WTC11 (cell line): ENCODE measurements at regions not wholly inside any gene's neighbourhood (a gene's known extent, or its start where the extent isn't known, plus 50 kb on each side); places are given as distances from the start of the nearest gene placed in this dataset.
A peak's percentile ranks its signal among the peaks of the same experiment; 100 is the strongest.

Experiments
- ATAC-seq: fragments of 200-7000 bp; cut with Tn5 transposase; 2 replicates; pipeline ENCODE4 v1.10.0; 2021; ENCODE audit warnings: mild to moderate bottlenecking, moderate library complexity
- CTCF ChIA-PET: fragments of 300-600 bp; sonication (Branson Sonifier 250); formaldehyde crosslinking; loops from one replicate; lab custom pipeline; 2021; ENCODE audit warnings: antibody characterized with exemption; lab: Charles Lee
- POLR2A ChIA-PET: fragments of 350-600 bp; sonication (Branson Sonifier 250); formaldehyde crosslinking; loops from one replicate; lab custom pipeline; 2021; ENCODE audit warnings: antibody characterized with exemption; lab: Charles Lee
- DNase-seq: peaks from one replicate; pipeline ENCODE4 v3.0.0; 2021; ENCODE audit warnings: low spot score
- H3K27ac Mint-ChIP-seq: 2 replicates; pipeline ENCODE4 v1.8.0; 2021; ENCODE audit warnings: mixed read lengths
- H3K27me3 Mint-ChIP-seq: 2 replicates; pipeline ENCODE4 v1.8.0; 2021; ENCODE audit warnings: low read depth, mild to moderate bottlenecking, moderate library complexity, mixed read lengths
- H3K36me3 Mint-ChIP-seq: 2 replicates; pipeline ENCODE4 v1.8.0; 2021; ENCODE audit warnings: mixed read lengths
- H3K4me1 Mint-ChIP-seq: 2 replicates; pipeline ENCODE4 v1.8.0; 2022; ENCODE audit warnings: mixed read lengths
- H3K4me3 Mint-ChIP-seq: 2 replicates; pipeline ENCODE4 v1.8.0; 2021; ENCODE audit warnings: mild to moderate bottlenecking, moderate library complexity, mixed read lengths
- H3K9me3 Mint-ChIP-seq: 2 replicates; pipeline ENCODE4 v1.8.0; 2021; ENCODE audit warnings: mixed read lengths
- CREB1 ChIP-seq: sonication (generic); formaldehyde crosslinking; IDR thresholded peaks from 2 replicates; pipeline ENCODE4 v1.8.0; 2023; ENCODE audit warnings: mild to moderate bottlenecking, missing genetic modification reagents
- ERG ChIP-seq: fragments of 250-450 bp; sonication (Bioruptor Pico); IDR thresholded peaks from 2 replicates; pipeline ENCODE4 v1.8.0; 2021; ENCODE audit warnings: mild to moderate bottlenecking
- ETV6 ChIP-seq: sonication (generic); formaldehyde crosslinking; IDR thresholded peaks from 2 replicates; pipeline ENCODE4 v1.8.1; 2022; ENCODE audit warnings: mild to moderate bottlenecking, missing genetic modification reagents
- GABPB1 ChIP-seq: sonication (generic); formaldehyde crosslinking; IDR thresholded peaks from 2 replicates; pipeline ENCODE4 v1.8.1; 2023; ENCODE audit warnings: mild to moderate bottlenecking, missing genetic modification reagents
- OVOL2 ChIP-seq: fragments of 250-450 bp; sonication (Bioruptor Pico); IDR thresholded peaks from 2 replicates; pipeline ENCODE4 v1.9.0; 2021; ENCODE audit warnings: mild to moderate bottlenecking, borderline replicate concordance
- SMAD4 ChIP-seq: sonication (generic); formaldehyde crosslinking; IDR thresholded peaks from 2 replicates; pipeline ENCODE4 v1.8.0; 2022; ENCODE audit warnings: mild to moderate bottlenecking, missing genetic modification reagents
- TEAD4 ChIP-seq: sonication (generic); formaldehyde crosslinking; IDR thresholded peaks from 2 replicates; pipeline ENCODE4 v1.8.0; 2022; ENCODE audit warnings: mild to moderate bottlenecking, missing genetic modification reagents
- ZBTB43 ChIP-seq: sonication (generic); formaldehyde crosslinking; IDR thresholded peaks from 2 replicates; pipeline ENCODE4 v1.8.1; 2023; ENCODE audit warnings: mild to moderate bottlenecking, missing genetic modification reagents
- ZNF219 ChIP-seq: sonication (generic); formaldehyde crosslinking; IDR thresholded peaks from 2 replicates; pipeline ENCODE4 v1.8.0; 2023; ENCODE audit warnings: missing genetic modification reagents, mild to moderate bottlenecking, borderline replicate concordance
- ZNF396 ChIP-seq: fragments of 250-450 bp; sonication (Bioruptor Pico); IDR thresholded peaks from 2 replicates; pipeline ENCODE4 v1.8.0; 2021; ENCODE audit warnings: mild to moderate bottlenecking, moderate library complexity, borderline replicate concordance
- TF ChIP-seq, protein P1 (sequence below): sonication (generic); formaldehyde crosslinking; IDR thresholded peaks from 2 replicates; pipeline ENCODE4 v1.8.1; 2023; ENCODE audit warnings: mild to moderate bottlenecking, moderate library complexity, missing genetic modification reagents
- TF ChIP-seq, protein P2 (sequence below): fragments of 250-450 bp; sonication (Bioruptor Pico); conservative IDR thresholded peaks from 2 replicates; pipeline ENCODE4 v1.9.0; 2021; ENCODE audit warnings: mild to moderate bottlenecking
- TF ChIP-seq, protein P3 (sequence below): sonication (generic); formaldehyde crosslinking; IDR thresholded peaks from 2 replicates; pipeline ENCODE4 v1.8.1; 2023; ENCODE audit warnings: mild to moderate bottlenecking, missing genetic modification reagents
- TF ChIP-seq, protein P4 (sequence below): fragments of 200-600 bp; IDR thresholded peaks from 2 replicates; pipeline ENCODE4 v1.8.0; 2022; ENCODE audit warnings: antibody characterized with exemption
- TF ChIP-seq, protein P5 (sequence below): fragments of 250-450 bp; sonication (Bioruptor Pico); IDR thresholded peaks from 2 replicates; pipeline ENCODE4 v1.9.0; 2021; ENCODE audit warnings: moderate library complexity, mild to moderate bottlenecking, inconsistent platforms, borderline replicate concordance
- TF ChIP-seq, protein P6 (sequence below): sonication (generic); formaldehyde crosslinking; IDR thresholded peaks from 2 replicates; pipeline ENCODE4 v1.8.1; 2022; ENCODE audit warnings: low read depth, mild to moderate bottlenecking, moderate library complexity, missing genetic modification reagents, borderline replicate concordance

DNA sequence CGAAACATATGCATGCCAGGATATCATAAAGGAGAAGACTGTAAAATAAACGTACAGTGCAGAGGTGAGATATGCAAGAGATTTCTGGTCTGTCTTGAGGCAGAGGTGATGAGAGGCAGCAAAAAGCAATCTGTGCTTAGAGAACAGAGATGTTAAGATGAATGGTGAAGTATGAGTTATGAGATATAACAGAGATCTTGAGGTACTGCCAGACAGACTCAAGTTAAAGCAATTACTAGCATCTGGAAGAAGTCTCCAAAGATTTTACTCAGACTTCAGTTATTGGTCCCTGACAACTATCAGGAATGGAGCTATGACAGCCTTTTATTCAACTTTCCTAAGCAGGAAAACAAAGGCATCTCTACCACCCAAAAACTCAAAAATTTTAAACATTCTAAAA is 122.8 kb upstream of the DST start (continued):
- TF ChIP-seq, protein P1, sequence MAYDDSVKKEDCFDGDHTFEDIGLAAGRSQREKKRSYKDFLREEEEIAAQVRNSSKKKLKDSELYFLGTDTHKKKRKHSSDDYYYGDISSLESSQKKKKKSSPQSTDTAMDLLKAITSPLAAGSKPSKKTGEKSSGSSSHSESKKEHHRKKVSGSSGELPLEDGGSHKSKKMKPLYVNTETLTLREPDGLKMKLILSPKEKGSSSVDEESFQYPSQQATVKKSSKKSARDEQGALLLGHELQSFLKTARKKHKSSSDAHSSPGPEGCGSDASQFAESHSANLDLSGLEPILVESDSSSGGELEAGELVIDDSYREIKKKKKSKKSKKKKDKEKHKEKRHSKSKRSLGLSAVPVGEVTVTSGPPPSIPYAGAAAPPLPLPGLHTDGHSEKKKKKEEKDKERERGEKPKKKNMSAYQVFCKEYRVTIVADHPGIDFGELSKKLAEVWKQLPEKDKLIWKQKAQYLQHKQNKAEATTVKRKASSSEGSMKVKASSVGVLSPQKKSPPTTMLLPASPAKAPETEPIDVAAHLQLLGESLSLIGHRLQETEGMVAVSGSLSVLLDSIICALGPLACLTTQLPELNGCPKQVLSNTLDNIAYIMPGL (CRISPR knock-in tag): no peak
- TF ChIP-seq, protein P2, sequence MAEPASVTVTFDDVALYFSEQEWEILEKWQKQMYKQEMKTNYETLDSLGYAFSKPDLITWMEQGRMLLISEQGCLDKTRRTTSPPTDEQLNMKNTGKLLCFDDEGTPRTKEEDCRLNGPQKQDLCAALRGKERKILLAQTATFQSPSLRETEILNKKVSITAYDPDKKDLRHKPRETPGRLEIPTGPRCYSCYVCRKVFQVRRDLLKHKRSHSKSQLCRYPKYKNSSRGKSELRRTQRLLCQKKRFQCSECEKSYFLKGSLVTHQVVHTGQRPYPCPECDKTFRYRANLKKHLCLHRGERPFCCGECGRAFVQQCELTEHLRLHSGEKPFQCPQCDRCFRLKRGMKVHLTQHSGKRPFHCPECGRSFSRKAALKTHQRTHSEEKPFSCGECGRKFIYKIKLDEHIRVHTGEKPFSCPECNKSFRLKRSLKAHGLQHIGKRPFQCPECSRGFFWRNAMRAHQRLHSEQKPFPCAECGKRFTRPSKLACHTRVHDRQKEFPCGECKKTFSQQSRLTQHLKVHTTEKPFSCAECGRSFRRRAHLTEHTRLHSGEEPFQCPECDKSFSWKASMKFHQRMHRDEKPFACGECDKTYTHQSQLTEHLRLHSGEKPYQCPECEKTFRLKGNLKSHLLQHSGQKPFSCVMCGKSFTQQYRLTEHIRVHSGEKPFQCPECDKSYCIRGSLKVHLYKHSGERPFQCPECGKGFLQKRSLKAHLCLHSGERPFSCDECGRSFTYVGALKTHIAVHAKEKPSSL (CRISPR knock-in tag): no peak
- no peak for TF ChIP-seq CREB1 (CRISPR knock-in tag)

- no peaks in the 10 kb centered on the region for H3K27me3 Mint-ChIP-seq
- peaks cover 60% of the 10 kb centered on the region for H3K4me1 Mint-ChIP-seq
- CTCF ChIA-PET: interaction anchor here (0.8 to 2.1 kb wide), 6 partner anchors 9 to 87 kb away, joined by 3 to 12 read pairs (median 6); no protein-coding TSS in a partner anchor
- peak overlapping the region; percentile 91 for H3K27ac Mint-ChIP-seq
- POLR2A ChIA-PET: no interaction called here
- ATAC-seq: peak; percentile 80
- no peaks in the 10 kb centered on the region for H3K9me3 Mint-ChIP-seq
- no peak for TF ChIP-seq ETV6 (CRISPR knock-in tag)
- TF ChIP-seq, protein P3, sequence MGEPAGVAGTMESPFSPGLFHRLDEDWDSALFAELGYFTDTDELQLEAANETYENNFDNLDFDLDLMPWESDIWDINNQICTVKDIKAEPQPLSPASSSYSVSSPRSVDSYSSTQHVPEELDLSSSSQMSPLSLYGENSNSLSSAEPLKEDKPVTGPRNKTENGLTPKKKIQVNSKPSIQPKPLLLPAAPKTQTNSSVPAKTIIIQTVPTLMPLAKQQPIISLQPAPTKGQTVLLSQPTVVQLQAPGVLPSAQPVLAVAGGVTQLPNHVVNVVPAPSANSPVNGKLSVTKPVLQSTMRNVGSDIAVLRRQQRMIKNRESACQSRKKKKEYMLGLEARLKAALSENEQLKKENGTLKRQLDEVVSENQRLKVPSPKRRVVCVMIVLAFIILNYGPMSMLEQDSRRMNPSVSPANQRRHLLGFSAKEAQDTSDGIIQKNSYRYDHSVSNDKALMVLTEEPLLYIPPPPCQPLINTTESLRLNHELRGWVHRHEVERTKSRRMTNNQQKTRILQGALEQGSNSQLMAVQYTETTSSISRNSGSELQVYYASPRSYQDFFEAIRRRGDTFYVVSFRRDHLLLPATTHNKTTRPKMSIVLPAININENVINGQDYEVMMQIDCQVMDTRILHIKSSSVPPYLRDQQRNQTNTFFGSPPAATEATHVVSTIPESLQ (CRISPR knock-in tag): no peak
- no peak for TF ChIP-seq OVOL2
- TF ChIP-seq, protein P4, sequence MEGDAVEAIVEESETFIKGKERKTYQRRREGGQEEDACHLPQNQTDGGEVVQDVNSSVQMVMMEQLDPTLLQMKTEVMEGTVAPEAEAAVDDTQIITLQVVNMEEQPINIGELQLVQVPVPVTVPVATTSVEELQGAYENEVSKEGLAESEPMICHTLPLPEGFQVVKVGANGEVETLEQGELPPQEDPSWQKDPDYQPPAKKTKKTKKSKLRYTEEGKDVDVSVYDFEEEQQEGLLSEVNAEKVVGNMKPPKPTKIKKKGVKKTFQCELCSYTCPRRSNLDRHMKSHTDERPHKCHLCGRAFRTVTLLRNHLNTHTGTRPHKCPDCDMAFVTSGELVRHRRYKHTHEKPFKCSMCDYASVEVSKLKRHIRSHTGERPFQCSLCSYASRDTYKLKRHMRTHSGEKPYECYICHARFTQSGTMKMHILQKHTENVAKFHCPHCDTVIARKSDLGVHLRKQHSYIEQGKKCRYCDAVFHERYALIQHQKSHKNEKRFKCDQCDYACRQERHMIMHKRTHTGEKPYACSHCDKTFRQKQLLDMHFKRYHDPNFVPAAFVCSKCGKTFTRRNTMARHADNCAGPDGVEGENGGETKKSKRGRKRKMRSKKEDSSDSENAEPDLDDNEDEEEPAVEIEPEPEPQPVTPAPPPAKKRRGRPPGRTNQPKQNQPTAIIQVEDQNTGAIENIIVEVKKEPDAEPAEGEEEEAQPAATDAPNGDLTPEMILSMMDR: 0 out of 2 replicates have a peak, but pooled peaks have one; percentile 17
- TF ChIP-seq ZNF219 (CRISPR knock-in tag): no peak
- no peak overlapping the region for H3K4me3 Mint-ChIP-seq
- DNase-seq: no peak
- H3K36me3 Mint-ChIP-seq: no peaks in the 10 kb centered on the region
Measured at GRCh38 chr6:56764081-56764566, 121.4 kb upstream of the DST start.

- ATAC-seq (no peak), DNase-seq (no peak)
- ChIA-PET CTCF (interaction anchor here (1.0 to 1.8 kb wide), 4 partner anchors 10 to 124 kb away, joined by 3 to 4 read pairs (median 4); no protein-coding TSS in a partner anchor), POLR2A (no interaction called here)
- H3K27ac Mint-ChIP-seq: no peak overlapping the region
- no peaks in the 10 kb centered on the region for H3K27me3 Mint-ChIP-seq
- no peaks in the 10 kb centered on the region for H3K9me3 Mint-ChIP-seq
- H3K36me3 Mint-ChIP-seq: no peaks in the 10 kb centered on the region
- peaks cover 63% of the 10 kb centered on the region for H3K4me1 Mint-ChIP-seq
- no peak overlapping the region for H3K4me3 Mint-ChIP-seq
- TF ChIP-seq TEAD4 (CRISPR knock-in tag) (no peak), CREB1 (CRISPR knock-in tag) (no peak), GABPB1 (CRISPR knock-in tag) (no peak), ERG (CRISPR knock-in tag) (no peak), SMAD4 (CRISPR knock-in tag) (no peak), ZBTB43 (CRISPR knock-in tag) (no peak), ZNF396 (CRISPR knock-in tag) (no peak)
- TF ChIP-seq, protein P5, sequence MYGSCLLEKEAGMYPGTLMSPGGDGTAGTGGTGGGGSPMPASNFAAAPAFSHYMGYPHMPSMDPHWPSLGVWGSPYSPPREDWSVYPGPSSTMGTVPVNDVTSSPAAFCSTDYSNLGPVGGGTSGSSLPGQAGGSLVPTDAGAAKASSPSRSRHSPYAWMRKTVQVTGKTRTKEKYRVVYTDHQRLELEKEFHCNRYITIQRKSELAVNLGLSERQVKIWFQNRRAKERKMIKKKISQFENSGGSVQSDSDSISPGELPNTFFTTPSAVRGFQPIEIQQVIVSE (CRISPR knock-in tag): no peak
- TF ChIP-seq, protein P2 (CRISPR knock-in tag): no peak
- TF ChIP-seq, protein P6, sequence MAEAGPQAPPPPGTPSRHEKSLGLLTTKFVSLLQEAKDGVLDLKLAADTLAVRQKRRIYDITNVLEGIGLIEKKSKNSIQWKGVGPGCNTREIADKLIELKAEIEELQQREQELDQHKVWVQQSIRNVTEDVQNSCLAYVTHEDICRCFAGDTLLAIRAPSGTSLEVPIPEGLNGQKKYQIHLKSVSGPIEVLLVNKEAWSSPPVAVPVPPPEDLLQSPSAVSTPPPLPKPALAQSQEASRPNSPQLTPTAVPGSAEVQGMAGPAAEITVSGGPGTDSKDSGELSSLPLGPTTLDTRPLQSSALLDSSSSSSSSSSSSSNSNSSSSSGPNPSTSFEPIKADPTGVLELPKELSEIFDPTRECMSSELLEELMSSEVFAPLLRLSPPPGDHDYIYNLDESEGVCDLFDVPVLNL (CRISPR knock-in tag): no peak
Measured at GRCh38 chr6:56761651-56762050, 119.0 kb upstream of the DST start.
